Mesendoderm (in vitro differentiated cells): ENCODE measurements at regions not wholly inside any gene's neighbourhood (a gene's known extent, or its start where the extent isn't known, plus 50 kb on each side); places are given as distances from the start of the nearest gene placed in this dataset.

ENCODE experiments used
- DNase-seq: peaks from one replicate; pipeline ENCODE4 v3.0.0; 2013
- H2AK5ac ChIP-seq: 2 replicates; pipeline ENCODE4 v1.6.1; 2013; ENCODE audit warnings: low read length, inconsistent platforms
- H2BK120ac ChIP-seq: 2 replicates; pipeline ENCODE4 v1.6.1; 2013; ENCODE audit warnings: low read depth, mild to moderate bottlenecking, low read length, moderate library complexity, mixed read lengths
- H2BK15ac ChIP-seq: replicated peaks from 2 replicates; pipeline ENCODE4 v1.6.1; 2013; ENCODE audit warnings: low read depth, mild to moderate bottlenecking, moderate library complexity
- H2BK5ac ChIP-seq: 2 replicates; pipeline ENCODE4 v1.6.1; 2013; ENCODE audit warnings: low read length, inconsistent platforms
- H3K18ac ChIP-seq: 2 replicates; pipeline ENCODE4 v1.6.1; 2013; ENCODE audit warnings: mild to moderate bottlenecking, low read length, mixed read lengths
- H3K23ac ChIP-seq: one replicate; pipeline ENCODE4 v1.6.1; 2013; ENCODE audit warnings: low read length
- H3K27ac ChIP-seq: 2 replicates; pipeline ENCODE4 v1.5.1; 2013; ENCODE audit warnings: low read depth, mild to moderate bottlenecking, inconsistent platforms, low read length, moderate library complexity
- H3K27me3 ChIP-seq: 2 replicates; pipeline ENCODE4 v1.6.1; 2013; ENCODE audit warnings: low read length, control low read depth, mild to moderate bottlenecking, inconsistent platforms; ENCODE audit not compliant: insufficient read depth, poor library complexity
- H3K36me3 ChIP-seq: 2 replicates; pipeline ENCODE4 v1.6.1; 2013; ENCODE audit warnings: low read length, inconsistent platforms; ENCODE audit not compliant: control insufficient read depth, insufficient read depth
- H3K4ac ChIP-seq: one replicate; pipeline ENCODE4 v1.6.1; 2013; ENCODE audit warnings: low read depth, mild to moderate bottlenecking, low read length, moderate library complexity
- H3K4me1 ChIP-seq: 2 replicates; pipeline ENCODE4 v1.6.1; 2013; ENCODE audit warnings: low read depth, low read length, inconsistent platforms; ENCODE audit not compliant: control insufficient read depth
- H3K4me2 ChIP-seq: 2 replicates; pipeline ENCODE4 v1.6.1; 2013; ENCODE audit warnings: low read length
- H3K4me3 ChIP-seq: 2 replicates; pipeline ENCODE4 v1.5.1; 2013; ENCODE audit warnings: mild to moderate bottlenecking, low read length
- H3K56ac ChIP-seq: one replicate; pipeline ENCODE4 v1.6.1; 2013; ENCODE audit warnings: low read length
- H3K79me1 ChIP-seq: 2 replicates; pipeline ENCODE4 v1.6.1; 2013; ENCODE audit warnings: low read length, inconsistent platforms
- H3K79me2 ChIP-seq: 2 replicates; pipeline ENCODE4 v1.6.1; 2013; ENCODE audit warnings: mild to moderate bottlenecking, low read length; ENCODE audit not compliant: control insufficient read depth, insufficient read depth
- H3K9ac ChIP-seq: 2 replicates; pipeline ENCODE4 v1.6.1; 2013; ENCODE audit warnings: low read length, inconsistent platforms
- H4K5ac ChIP-seq: one replicate; pipeline ENCODE4 v1.6.1; 2013; ENCODE audit warnings: low read length
- H4K8ac ChIP-seq: one replicate; pipeline ENCODE4 v1.6.1; 2013; ENCODE audit warnings: low read depth, mild to moderate bottlenecking, control low read depth, low read length, moderate library complexity
- WGBS: extraction: QIAGEN DNeasy Blood & Tissue Kit; methylation state at CpG from one replicate; pipeline ENCODE4 v1.1.7; 2013; ENCODE audit warnings: low lambda C conversion rate, missing lambda C conversion rate; ENCODE audit not compliant: insufficient coverage; ENCODE audit errors: extremely low coverage; 5-methylcytosine and 5-hydroxymethylcytosine counted together

DNA sequence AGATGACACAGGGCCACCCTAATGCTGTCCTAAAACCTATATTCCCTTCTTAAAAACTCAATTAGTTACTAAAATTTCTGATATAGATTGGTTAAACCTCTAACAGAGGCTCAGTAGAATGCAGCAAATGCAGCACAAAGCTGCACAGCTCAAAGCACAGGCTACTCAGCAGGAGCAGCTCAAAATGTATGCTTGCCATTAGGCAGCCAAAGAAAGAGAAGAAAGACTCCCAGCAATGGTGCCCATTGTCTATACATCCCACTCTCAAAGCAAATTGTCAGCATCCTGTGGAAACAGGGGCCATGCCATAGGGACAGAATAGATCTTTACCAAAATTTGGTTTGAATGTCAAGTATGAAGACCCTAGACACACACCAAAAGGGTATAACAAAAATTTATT, 73.5 kb downstream of the TFPI2 start:
- Histone ChIP-seq H3K27ac (no peak overlapping the region), H2AK5ac (no peak overlapping the region), H3K79me1 (no peaks in the 10 kb centered on the region), H2BK15ac (no peak overlapping the region), H3K79me2 (no peaks in the 10 kb centered on the region), H3K36me3 (no peaks in the 10 kb centered on the region), H4K8ac (no peak overlapping the region), H3K4me2 (no peak overlapping the region), H3K23ac (no peak overlapping the region), H2BK120ac (no peak overlapping the region), H3K4me1 (no peaks in the 10 kb centered on the region), H3K18ac (no peak overlapping the region), H3K4ac (no peak overlapping the region), H3K56ac (no peak overlapping the region), H3K4me3 (no peak overlapping the region), H2BK5ac (no peak overlapping the region), H4K5ac (no peak overlapping the region), H3K27me3 (no peaks in the 10 kb centered on the region), H3K9ac (no peak overlapping the region)
- no peak for DNase-seq

DNA sequence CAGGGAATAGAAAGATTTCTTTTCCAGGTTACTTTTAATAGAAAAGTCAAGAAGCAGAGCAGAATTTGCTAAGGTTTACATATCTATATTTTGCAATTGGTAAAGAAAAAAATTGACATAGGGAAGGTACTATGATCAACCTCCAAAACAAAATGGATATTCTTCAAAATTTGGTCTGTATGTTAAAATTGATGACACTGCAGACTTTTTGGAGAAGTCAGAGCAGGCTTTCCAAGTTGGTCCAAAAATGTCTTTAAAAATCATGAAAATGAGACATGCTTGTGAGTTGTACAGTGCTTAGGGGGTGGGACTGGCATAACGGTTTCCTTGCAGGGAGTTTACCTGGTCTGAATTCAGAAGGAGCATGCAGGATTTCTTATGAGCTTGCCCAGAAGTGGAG, 77.0 kb downstream of the TFPI2 start:
- Histone ChIP-seq H2AK5ac (no peak overlapping the region), H3K4ac (no peak overlapping the region), H3K56ac (no peak overlapping the region), H3K4me2 (no peak overlapping the region), H3K4me1 (no peaks in the 10 kb centered on the region), H2BK5ac (no peak overlapping the region), H3K79me1 (no peaks in the 10 kb centered on the region), H2BK15ac (no peak overlapping the region), H3K27me3 (no peaks in the 10 kb centered on the region), H3K23ac (no peak overlapping the region), H4K8ac (no peak overlapping the region), H2BK120ac (no peak overlapping the region), H4K5ac (no peak overlapping the region), H3K27ac (no peak overlapping the region), H3K18ac (no peak overlapping the region), H3K4me3 (no peak overlapping the region), H3K79me2 (no peaks in the 10 kb centered on the region), H3K36me3 (no peaks in the 10 kb centered on the region), H3K9ac (no peak overlapping the region)
- WGBS = no CpG with 5 or more reads among the region's 1 CpG
- DNase-seq = no peak

DNA sequence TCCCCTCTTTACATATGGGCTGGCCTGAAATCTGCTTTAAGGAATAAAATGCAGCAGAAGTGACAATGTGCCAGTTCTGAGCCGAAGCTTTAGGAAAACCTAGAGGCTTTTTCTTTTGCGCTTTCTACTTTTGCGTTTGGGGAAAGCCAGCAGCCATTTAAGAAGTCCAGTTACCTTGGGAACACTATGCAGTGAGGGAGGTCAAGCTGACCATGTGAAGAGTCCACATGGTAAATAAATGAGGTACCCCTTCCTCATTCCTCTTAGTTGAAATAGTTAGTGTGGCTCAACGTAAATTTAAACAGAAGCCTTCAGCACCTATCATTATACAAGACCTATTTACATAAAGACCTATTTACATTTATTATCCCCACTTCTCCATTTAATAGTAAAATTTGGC, 78.5 kb downstream of the TFPI2 start:
- Histone ChIP-seq H2AK5ac (no peak overlapping the region), H3K56ac (no peak overlapping the region)
- WGBS = no CpG with 5 or more reads among the region's 4 CpGs

DNA sequence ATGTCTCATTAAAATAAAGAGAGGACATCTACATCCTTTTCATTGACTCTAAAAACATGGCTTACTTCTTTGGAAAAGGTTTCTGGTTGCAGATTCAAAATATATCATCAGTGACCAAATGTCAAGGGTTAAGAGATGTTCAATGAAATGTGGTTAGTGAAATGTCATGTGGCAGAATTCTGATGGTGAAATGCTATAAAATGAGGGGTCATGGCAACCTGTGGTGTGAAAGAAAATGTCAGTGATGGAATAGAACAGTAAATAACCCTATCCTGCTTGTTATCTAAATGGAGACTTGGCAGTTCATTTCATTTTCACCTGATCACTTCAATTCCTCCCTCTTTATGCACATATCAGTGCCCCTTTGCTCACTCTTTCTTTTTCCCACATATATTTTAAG, 79.4 kb downstream of the TFPI2 start:
- Histone ChIP-seq H3K56ac (no peak overlapping the region), H4K8ac (no peak overlapping the region), H3K36me3 (no peaks in the 10 kb centered on the region), H2BK120ac (no peak overlapping the region), H3K79me1 (no peaks in the 10 kb centered on the region), H3K27ac (no peak overlapping the region), H3K4me1 (no peaks in the 10 kb centered on the region), H2BK5ac (no peak overlapping the region), H2AK5ac (no peak overlapping the region), H3K27me3 (no peaks in the 10 kb centered on the region), H3K9ac (no peak overlapping the region), H3K18ac (no peak overlapping the region), H2BK15ac (no peak overlapping the region), H3K4ac (no peak overlapping the region), H3K4me3 (no peak overlapping the region), H3K23ac (no peak overlapping the region), H3K4me2 (no peak overlapping the region), H3K79me2 (no peaks in the 10 kb centered on the region), H4K5ac (no peak overlapping the region)
- no peak for DNase-seq

More for the DNA sequence above, 78.5 kb downstream of the TFPI2 start:
- Histone ChIP-seq H3K4ac (no peak overlapping the region), H2BK5ac (no peak overlapping the region), H3K79me1 (no peaks in the 10 kb centered on the region), H3K79me2 (no peaks in the 10 kb centered on the region), H3K4me3 (no peak overlapping the region), H3K27ac (no peak overlapping the region), H4K8ac (no peak overlapping the region), H3K27me3 (no peaks in the 10 kb centered on the region), H3K9ac (no peak overlapping the region), H3K18ac (no peak overlapping the region), H2BK120ac (no peak overlapping the region), H3K4me1 (no peaks in the 10 kb centered on the region), H3K36me3 (no peaks in the 10 kb centered on the region), H3K23ac (no peak overlapping the region), H4K5ac (no peak overlapping the region), H3K4me2 (no peak overlapping the region), H2BK15ac (no peak overlapping the region)
- DNase-seq = no peak

DNA sequence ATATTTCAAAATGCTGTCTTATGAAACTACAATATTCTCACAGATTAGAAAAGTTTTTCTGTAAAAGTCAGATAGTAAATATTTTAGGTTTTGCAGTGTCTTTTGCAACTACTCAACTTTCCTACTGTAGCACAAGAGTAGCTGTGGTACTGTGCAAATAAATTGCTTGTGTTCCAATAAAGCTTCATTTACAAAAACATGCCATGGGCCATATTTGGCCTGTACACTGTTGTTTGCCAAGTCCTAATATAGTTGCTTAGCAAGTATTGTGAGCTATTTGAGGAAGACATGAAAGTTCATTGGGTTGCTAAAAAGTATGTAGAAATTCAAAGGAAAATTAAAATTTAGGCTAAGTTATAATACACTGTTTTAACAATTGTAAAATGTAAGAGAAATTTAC, 80.0 kb downstream of the TFPI2 start:
- Histone ChIP-seq H2BK120ac (no peak overlapping the region), H3K79me1 (no peaks in the 10 kb centered on the region), H3K79me2 (no peaks in the 10 kb centered on the region), H3K56ac (no peak overlapping the region), H4K8ac (no peak overlapping the region), H4K5ac (no peak overlapping the region), H3K4ac (no peak overlapping the region), H3K4me1 (no peaks in the 10 kb centered on the region), H3K18ac (no peak overlapping the region), H3K27me3 (no peaks in the 10 kb centered on the region), H3K9ac (no peak overlapping the region), H2BK15ac (no peak overlapping the region), H3K27ac (no peak overlapping the region), H3K4me3 (no peak overlapping the region), H2AK5ac (no peak overlapping the region), H2BK5ac (no peak overlapping the region), H3K23ac (no peak overlapping the region), H3K36me3 (no peaks in the 10 kb centered on the region), H3K4me2 (no peak overlapping the region)
- DNase-seq = no peak

DNA sequence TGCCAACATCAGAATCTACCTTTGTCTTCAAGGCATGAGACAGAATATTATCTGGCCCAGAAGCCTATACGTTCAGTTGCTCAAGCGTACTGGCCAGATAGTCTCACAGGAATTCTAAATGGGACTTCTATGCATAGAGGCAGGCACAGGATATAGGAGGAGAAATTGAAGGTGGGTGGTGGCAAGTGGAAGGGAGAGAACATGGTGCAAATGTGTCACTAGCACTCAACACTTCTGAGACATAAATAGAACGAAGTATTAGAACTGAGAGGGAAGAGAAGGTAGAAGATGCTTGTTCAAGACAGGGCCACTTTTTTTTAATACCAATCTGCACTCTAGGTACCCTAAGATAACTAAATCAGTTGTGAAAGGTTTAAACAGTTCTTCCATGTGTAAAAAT, 85.8 kb downstream of the TFPI2 start:
- Histone ChIP-seq H4K5ac (no peak overlapping the region), H3K27me3 (no peaks in the 10 kb centered on the region), H3K36me3 (no peaks in the 10 kb centered on the region), H3K4me2 (no peak overlapping the region), H2AK5ac (no peak overlapping the region), H2BK120ac (no peak overlapping the region), H3K4me1 (no peaks in the 10 kb centered on the region), H3K79me2 (no peaks in the 10 kb centered on the region), H2BK15ac (no peak overlapping the region), H3K23ac (no peak overlapping the region), H3K56ac (no peak overlapping the region), H3K9ac (no peak overlapping the region), H2BK5ac (no peak overlapping the region), H3K79me1 (no peaks in the 10 kb centered on the region), H4K8ac (no peak overlapping the region), H3K4me3 (no peak overlapping the region), H3K27ac (no peak overlapping the region), H3K4ac (no peak overlapping the region), H3K18ac (no peak overlapping the region)
- no peak for DNase-seq
- WGBS = no CpG with 5 or more reads among the region's 3 CpGs
